H9 (cell line): ENCODE measurements at regions not wholly inside any gene's neighbourhood (a gene's known extent, or its start where the extent isn't known, plus 50 kb on each side); places are given as distances from the start of the nearest gene placed in this dataset.

Source experiments
- DNase-seq: peaks from one replicate; pipeline ENCODE4 v3.0.0-alpha.2; 2017
- H2AFZ ChIP-seq: one replicate; pipeline ENCODE4 v1.6.1; 2013; ENCODE audit warnings: mild to moderate bottlenecking, low read length, control low read depth, moderate library complexity
- H2AK5ac ChIP-seq: 2 replicates; pipeline ENCODE4 v1.6.1; 2013; ENCODE audit warnings: low read length, control low read depth, mixed read lengths; ENCODE audit not compliant: insufficient read length
- H2BK120ac ChIP-seq: one replicate; pipeline ENCODE4 v1.6.1; 2013; ENCODE audit warnings: low read depth, mild to moderate bottlenecking, low read length, control low read depth, inconsistent platforms; ENCODE audit not compliant: poor library complexity, severe bottlenecking
- H2BK12ac ChIP-seq: 2 replicates; pipeline ENCODE4 v1.6.1; 2013; ENCODE audit warnings: low read length, control low read depth, mixed read lengths, low read depth; ENCODE audit not compliant: insufficient read length
- H2BK15ac ChIP-seq: 2 replicates; pipeline ENCODE4 v1.6.1; 2013; ENCODE audit warnings: low read depth, low read length, control low read depth
- H2BK20ac ChIP-seq: one replicate; pipeline ENCODE4 v1.6.1; 2013; ENCODE audit warnings: low read depth, mild to moderate bottlenecking, low read length, control low read depth, inconsistent platforms; ENCODE audit not compliant: poor library complexity, severe bottlenecking
- H2BK5ac ChIP-seq: 2 replicates; pipeline ENCODE4 v1.6.1; 2013; ENCODE audit warnings: low read length, control low read depth, mixed read lengths; ENCODE audit not compliant: insufficient read length
- H3K14ac ChIP-seq: 2 replicates; pipeline ENCODE4 v1.6.1; 2013; ENCODE audit warnings: low read length, control low read depth; ENCODE audit not compliant: insufficient read depth
- H3K18ac ChIP-seq: 2 replicates; pipeline ENCODE4 v1.6.1; 2013; ENCODE audit warnings: low read depth, mild to moderate bottlenecking, mixed read lengths, low read length, control low read depth; ENCODE audit not compliant: insufficient read length
- H3K23ac ChIP-seq: 2 replicates; pipeline ENCODE4 v1.6.1; 2013; ENCODE audit warnings: low read length, control low read depth, mixed read lengths, low read depth; ENCODE audit not compliant: insufficient read length
- H3K23me2 ChIP-seq: 2 replicates; pipeline ENCODE4 v1.6.1; 2013; ENCODE audit warnings: low read depth, mild to moderate bottlenecking, mixed read lengths, low read length, control low read depth; ENCODE audit not compliant: insufficient read length, poor library complexity, severe bottlenecking
- H3K27ac ChIP-seq: 2 replicates; pipeline ENCODE4 v1.5.1; 2013; ENCODE audit warnings: low read length, control low read depth, mixed read lengths, low read depth; ENCODE audit not compliant: insufficient read length
- H3K27me3 ChIP-seq: 2 replicates; pipeline ENCODE4 v1.6.1; 2013; ENCODE audit warnings: low read length, control low read depth, inconsistent platforms; ENCODE audit not compliant: insufficient read depth
- H3K4ac ChIP-seq: 2 replicates; pipeline ENCODE4 v1.6.1; 2013; ENCODE audit warnings: low read depth, mild to moderate bottlenecking, control low read depth, inconsistent platforms, low read length, moderate library complexity
- H3K4me1 ChIP-seq: 2 replicates; pipeline ENCODE4 v1.6.1; 2013; ENCODE audit warnings: low read length, control low read depth, inconsistent platforms; ENCODE audit not compliant: insufficient read depth
- H3K4me2 ChIP-seq: 2 replicates; pipeline ENCODE4 v1.6.1; 2013; ENCODE audit warnings: low read length, control low read depth, mixed read lengths; ENCODE audit not compliant: insufficient read length, insufficient read depth
- H3K56ac ChIP-seq: 2 replicates; pipeline ENCODE4 v1.6.1; 2013; ENCODE audit warnings: low read depth, mild to moderate bottlenecking, mixed read lengths, low read length, control low read depth; ENCODE audit not compliant: insufficient read length
- H3K79me1 ChIP-seq: 2 replicates; pipeline ENCODE4 v1.6.1; 2013; ENCODE audit warnings: low read depth, mild to moderate bottlenecking, moderate library complexity, low read length, control low read depth, inconsistent platforms; ENCODE audit not compliant: insufficient read depth, poor library complexity, severe bottlenecking
- H3K79me2 ChIP-seq: 2 replicates; pipeline ENCODE4 v1.6.1; 2013; ENCODE audit warnings: low read length, control low read depth, inconsistent platforms; ENCODE audit not compliant: insufficient read depth
- H3K9ac ChIP-seq: 2 replicates; pipeline ENCODE4 v1.6.1; 2013; ENCODE audit warnings: low read length, control low read depth, mixed read lengths; ENCODE audit not compliant: insufficient read length; ENCODE audit errors: extremely low read depth
- H3K9me3 ChIP-seq: one replicate; pipeline ENCODE4 v1.6.1; 2013; ENCODE audit warnings: low read depth, low read length, inconsistent platforms; ENCODE audit not compliant: control insufficient read depth
- H3T11ph ChIP-seq: one replicate; pipeline ENCODE4 v1.6.1; 2013; ENCODE audit warnings: mild to moderate bottlenecking, low read length, control low read depth, inconsistent platforms
- H4K20me1 ChIP-seq: one replicate; pipeline ENCODE4 v1.6.1; 2013; ENCODE audit not compliant: control insufficient read depth, insufficient read length, insufficient read depth
- H4K5ac ChIP-seq: 2 replicates; pipeline ENCODE4 v1.6.1; 2013; ENCODE audit warnings: low read depth, mild to moderate bottlenecking, mixed read lengths, low read length, control low read depth; ENCODE audit not compliant: insufficient read length
- H4K8ac ChIP-seq: replicated peaks from 2 replicates; pipeline ENCODE4 v1.6.1; 2013; ENCODE audit warnings: low read length, control low read depth, mixed read lengths, low read depth; ENCODE audit not compliant: insufficient read length
- H4K91ac ChIP-seq: 2 replicates; pipeline ENCODE4 v1.6.1; 2013; ENCODE audit warnings: low read depth, mild to moderate bottlenecking, moderate library complexity, mixed read lengths, low read length, control low read depth; ENCODE audit not compliant: insufficient read length
- H3K27ac Mint-ChIP-seq, 3 experiments: 2 replicates in 2 of 3; 3 replicates in 1 of 3; pipeline ENCODE4 v1.8.0; 2020 to 2021; ENCODE audit warnings: mixed read lengths in 3 of 3, mild to moderate bottlenecking in 1 of 3, moderate library complexity in 1 of 3
- H3K27me3 Mint-ChIP-seq: 2 replicates; pipeline ENCODE4 v1.8.0; 2021; ENCODE audit warnings: low read depth, mild to moderate bottlenecking, moderate library complexity, mixed read lengths
- H3K36me3 Mint-ChIP-seq, 3 experiments: 2 replicates in 2 of 3; 3 replicates in 1 of 3; pipeline ENCODE4 v1.8.0; 2020 to 2021; ENCODE audit warnings: low read depth in 3 of 3, mixed read lengths in 3 of 3; ENCODE audit not compliant: insufficient read depth in 1 of 3
- H3K4me1 Mint-ChIP-seq, 2 experiments: 2 replicates each; pipeline ENCODE4 v1.8.0; 2020; ENCODE audit warnings: mixed read lengths in 2 of 2
- H3K4me3 Mint-ChIP-seq, 2 experiments: 2 replicates in 1 of 2; 3 replicates in 1 of 2; pipeline ENCODE4 v1.8.0; 2020 to 2021; ENCODE audit warnings: mild to moderate bottlenecking in 2 of 2, mixed read lengths in 2 of 2, moderate library complexity in 1 of 2
- H3K9me3 Mint-ChIP-seq, 2 experiments: 2 replicates in 1 of 2; 3 replicates in 1 of 2; pipeline ENCODE4 v1.8.0; 2020; ENCODE audit warnings: mild to moderate bottlenecking in 2 of 2, mixed read lengths in 2 of 2, moderate library complexity in 1 of 2
- whole genome bisulfite sequencing: extraction: QIAGEN DNeasy Blood & Tissue Kit; methylation state at CpG from one replicate; pipeline ENCODE4 v1.1.7; 2013; ENCODE audit warnings: missing lambda C conversion rate, low lambda C conversion rate, mixed read lengths; ENCODE audit not compliant: insufficient read length; ENCODE audit errors: extremely low coverage; 5-methylcytosine and 5-hydroxymethylcytosine counted together
- TF ChIP-seq, protein P1 (sequence below): fragments of 200-600 bp; sonication (generic); conservative IDR thresholded peaks from 3 replicates; pipeline ENCODE4 v1.8.0; 2021; ENCODE audit warnings: antibody characterized with exemption, mild to moderate bottlenecking

DNA sequence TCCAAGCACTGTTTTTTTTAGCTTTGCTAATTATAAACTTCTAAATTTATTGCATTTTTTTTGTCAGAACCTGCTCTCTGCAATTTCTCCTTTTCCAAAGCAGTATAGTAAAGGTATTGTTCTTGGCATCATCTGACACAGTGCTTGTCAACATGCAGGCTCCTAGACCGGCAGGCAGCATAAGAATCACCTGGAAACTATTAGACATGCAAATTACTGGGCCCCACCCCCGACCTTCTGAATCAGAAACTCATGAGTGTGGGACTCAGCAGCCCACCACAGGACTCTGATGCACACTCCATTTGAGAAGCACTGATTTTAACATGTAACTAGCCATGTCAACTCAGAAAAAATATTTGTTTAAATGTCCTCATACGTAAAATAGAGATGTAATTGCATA is 551.1 kb upstream of the CELF4 start:
- H4K5ac ChIP-seq = no peak overlapping the region
- H3K4me2 ChIP-seq = no peak overlapping the region
- WGBS = no CpG with 5 or more reads among the region's 3 CpGs
- H3K23me2 ChIP-seq = no peaks in the 10 kb centered on the region
- no peaks in the 10 kb centered on the region for H3K36me3 Mint-ChIP-seq
- H3T11ph ChIP-seq = no peak overlapping the region
- no peak overlapping the region for H3K56ac ChIP-seq
- no peak overlapping the region for H4K8ac ChIP-seq
- no peaks in the 10 kb centered on the region for H3K9me3 ChIP-seq
- H3K79me1 ChIP-seq = no peaks in the 10 kb centered on the region
- H4K91ac ChIP-seq = no peak overlapping the region
- no peak overlapping the region for H3K18ac ChIP-seq
- H3K4me1 ChIP-seq = no peaks in the 10 kb centered on the region
- no peak overlapping the region for H2AFZ ChIP-seq
- H3K4ac ChIP-seq = no peak overlapping the region
- no peak for DNase-seq
- H3K4me1 Mint-ChIP-seq = peaks cover 0 to 6% of the 10 kb centered on the region in 2 experiments; a peak in 2 of 4 replicates
- H2BK12ac ChIP-seq = no peak overlapping the region
- H2BK5ac ChIP-seq = no peak overlapping the region
- H3K27ac Mint-ChIP-seq = no peak overlapping the region; a peak in 1 of 7 replicates
- H2AK5ac ChIP-seq = no peak overlapping the region
- no peak overlapping the region for H3K14ac ChIP-seq
- H2BK20ac ChIP-seq = no peak overlapping the region
- no peaks in the 10 kb centered on the region for H3K27me3 Mint-ChIP-seq
- no peaks in the 10 kb centered on the region for H3K79me2 ChIP-seq
- H2BK15ac ChIP-seq = no peak overlapping the region
- H4K20me1 ChIP-seq = no peaks in the 10 kb centered on the region
- H2BK120ac ChIP-seq = no peak overlapping the region
- H3K9ac ChIP-seq = no peak overlapping the region
- H3K23ac ChIP-seq = no peak overlapping the region
- TF ChIP-seq, protein P1, sequence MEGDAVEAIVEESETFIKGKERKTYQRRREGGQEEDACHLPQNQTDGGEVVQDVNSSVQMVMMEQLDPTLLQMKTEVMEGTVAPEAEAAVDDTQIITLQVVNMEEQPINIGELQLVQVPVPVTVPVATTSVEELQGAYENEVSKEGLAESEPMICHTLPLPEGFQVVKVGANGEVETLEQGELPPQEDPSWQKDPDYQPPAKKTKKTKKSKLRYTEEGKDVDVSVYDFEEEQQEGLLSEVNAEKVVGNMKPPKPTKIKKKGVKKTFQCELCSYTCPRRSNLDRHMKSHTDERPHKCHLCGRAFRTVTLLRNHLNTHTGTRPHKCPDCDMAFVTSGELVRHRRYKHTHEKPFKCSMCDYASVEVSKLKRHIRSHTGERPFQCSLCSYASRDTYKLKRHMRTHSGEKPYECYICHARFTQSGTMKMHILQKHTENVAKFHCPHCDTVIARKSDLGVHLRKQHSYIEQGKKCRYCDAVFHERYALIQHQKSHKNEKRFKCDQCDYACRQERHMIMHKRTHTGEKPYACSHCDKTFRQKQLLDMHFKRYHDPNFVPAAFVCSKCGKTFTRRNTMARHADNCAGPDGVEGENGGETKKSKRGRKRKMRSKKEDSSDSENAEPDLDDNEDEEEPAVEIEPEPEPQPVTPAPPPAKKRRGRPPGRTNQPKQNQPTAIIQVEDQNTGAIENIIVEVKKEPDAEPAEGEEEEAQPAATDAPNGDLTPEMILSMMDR = no peak
- no peak overlapping the region for H3K27ac ChIP-seq
- H3K27me3 ChIP-seq = no peaks in the 10 kb centered on the region
- no peaks in the 10 kb centered on the region for H3K9me3 Mint-ChIP-seq
- no peak overlapping the region for H3K4me3 Mint-ChIP-seq
